Large intestine (tissue), 3 donors: ENCODE measurements at regions not wholly inside any gene's neighbourhood (a gene's known extent, or its start where the extent isn't known, plus 50 kb on each side); places are given as distances from the start of the nearest gene placed in this dataset.

Source experiments
- DNase-seq, 2 donors: peaks; one replicate each; pipeline versions ENCODE4 v3.0.0 to v3.0.0-alpha.2; 2013
- H3K27ac ChIP-seq: one replicate; pipeline ENCODE4 v1.5.1; 2013; ENCODE audit warnings: low read length
- H3K27me3 ChIP-seq: 2 replicates; pipeline ENCODE4 v1.6.1; 2013; ENCODE audit warnings: low read length; ENCODE audit not compliant: control insufficient read depth, insufficient read depth
- H3K36me3 ChIP-seq: 2 replicates; pipeline ENCODE4 v1.6.1; 2013; ENCODE audit warnings: low read length; ENCODE audit not compliant: control insufficient read depth, insufficient read depth
- H3K4me1 ChIP-seq: one replicate; pipeline ENCODE4 v1.6.1; 2013; ENCODE audit warnings: low read length; ENCODE audit not compliant: control insufficient read depth, insufficient read depth
- H3K4me3 ChIP-seq: one replicate; pipeline ENCODE4 v1.5.1; 2013; ENCODE audit warnings: low read length
- H3K9me3 ChIP-seq: one replicate; pipeline ENCODE4 v1.6.1; 2013; ENCODE audit warnings: mild to moderate bottlenecking, low read depth, low read length, moderate library complexity; ENCODE audit not compliant: control insufficient read depth
- WGBS: methylation state at CpG from one replicate; pipeline ENCODE4 v1.1.5; 2013; ENCODE audit warnings: low lambda C conversion rate; ENCODE audit not compliant: insufficient coverage; 5-methylcytosine and 5-hydroxymethylcytosine counted together

- WGBS: no CpG with 5 or more reads among the region's 4 CpGs
- Histone ChIP-seq H3K4me3 (no peak overlapping the region), H3K36me3 (no peaks in the 10 kb centered on the region), H3K9me3 (peaks cover 2% of the 10 kb centered on the region), H3K27ac (no peak overlapping the region), H3K4me1 (no peaks in the 10 kb centered on the region), H3K27me3 (no peaks in the 10 kb centered on the region)
- no peak for DNase-seq
These were observed 54.8 kb upstream of the SPON1 start for GRCh38 chr11:13907678-13908077.

GRCh38 chr11:13908535-13908934, 54.0 kb upstream of the SPON1 start:
- H3K36me3 ChIP-seq: no peaks in the 10 kb centered on the region
- H3K9me3 ChIP-seq: peaks cover 2% of the 10 kb centered on the region
- H3K4me3 ChIP-seq: no peak overlapping the region
- no CpG with 5 or more reads among the region's 4 CpGs for WGBS
- no peaks in the 10 kb centered on the region for H3K27me3 ChIP-seq
- H3K4me1 ChIP-seq: no peaks in the 10 kb centered on the region
- H3K27ac ChIP-seq: no peak overlapping the region
- no peak for DNase-seq
